Ectodermal cell (in vitro differentiated cells): ENCODE measurements at regions not wholly inside any gene's neighbourhood (a gene's known extent, or its start where the extent isn't known, plus 50 kb on each side); places are given as distances from the start of the nearest gene placed in this dataset.

Experiments used
- H3K27ac ChIP-seq: 2 replicates; pipeline ENCODE4 v1.7.0; 2013; ENCODE audit warnings: mild to moderate bottlenecking, low read depth, low read length; ENCODE audit not compliant: insufficient read depth, poor library complexity, severe bottlenecking
- H3K27me3 ChIP-seq: 2 replicates; pipeline ENCODE4 v1.7.0; 2013; ENCODE audit warnings: mild to moderate bottlenecking, low read length; ENCODE audit not compliant: insufficient read depth, control insufficient read depth, poor library complexity, severe bottlenecking
- H3K36me3 ChIP-seq: one replicate; pipeline ENCODE4 v1.7.0; 2013; ENCODE audit warnings: low read length; ENCODE audit not compliant: control insufficient read depth, insufficient read depth
- H3K4me1 ChIP-seq: one replicate; pipeline ENCODE4 v1.7.0; 2013; ENCODE audit warnings: low read length; ENCODE audit not compliant: control insufficient read depth, insufficient read depth
- H3K4me3 ChIP-seq: 2 replicates; pipeline ENCODE4 v1.7.0; 2013; ENCODE audit warnings: low read depth, low read length, control low read depth; ENCODE audit not compliant: insufficient read depth
- H3K9me3 ChIP-seq: 2 replicates; pipeline ENCODE4 v1.7.0; 2013; ENCODE audit warnings: mild to moderate bottlenecking, low read length, moderate library complexity; ENCODE audit not compliant: control insufficient read depth
- WGBS, 2 experiments: methylation state at CpG; one replicate each; pipeline ENCODE4 v1.1.7; 2013; ENCODE audit warnings: missing lambda C conversion rate in 2 of 2; 5-methylcytosine and 5-hydroxymethylcytosine counted together

- no peak overlapping the region for H3K4me3 ChIP-seq
- H3K4me1 ChIP-seq = no peaks in the 10 kb centered on the region
- no peaks in the 10 kb centered on the region for H3K9me3 ChIP-seq
- H3K27me3 ChIP-seq = no peaks in the 10 kb centered on the region
- no peaks in the 10 kb centered on the region for H3K36me3 ChIP-seq
- no peak overlapping the region for H3K27ac ChIP-seq
Measured at GRCh38 chr12:74415633-74416032, 122.0 kb upstream of the ATXN7L3B start.

DNA sequence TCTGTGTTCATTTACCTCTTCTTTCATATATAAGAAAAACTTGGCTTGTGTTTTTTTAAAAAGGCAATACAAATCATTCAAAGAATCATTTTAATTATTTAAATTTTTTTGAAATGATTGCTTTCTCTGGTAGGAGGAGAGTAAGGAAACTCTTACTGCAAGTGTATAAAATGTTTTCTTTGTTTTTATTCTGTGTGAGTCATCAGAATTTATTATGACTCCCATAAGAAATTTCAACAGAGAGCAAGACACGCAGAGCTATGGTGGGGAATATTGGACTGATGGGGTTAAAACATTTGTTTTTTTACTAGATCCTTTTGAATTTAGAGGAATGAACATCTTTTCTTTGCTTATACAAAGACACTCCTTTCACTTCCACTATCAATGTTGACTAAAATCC is 119.1 kb upstream of the ATXN7L3B start:
- no peaks in the 10 kb centered on the region for H3K4me1 ChIP-seq
- no peaks in the 10 kb centered on the region for H3K36me3 ChIP-seq
- H3K4me3 ChIP-seq = no peak overlapping the region
- no peaks in the 10 kb centered on the region for H3K27me3 ChIP-seq
- no peaks in the 10 kb centered on the region for H3K9me3 ChIP-seq
- H3K27ac ChIP-seq = no peak overlapping the region
- 100% methylated on average over 1 of the region's 1 CpG; no CpG with 5 or more reads in 1 of the 2 experiments for WGBS, 2 experiments

DNA sequence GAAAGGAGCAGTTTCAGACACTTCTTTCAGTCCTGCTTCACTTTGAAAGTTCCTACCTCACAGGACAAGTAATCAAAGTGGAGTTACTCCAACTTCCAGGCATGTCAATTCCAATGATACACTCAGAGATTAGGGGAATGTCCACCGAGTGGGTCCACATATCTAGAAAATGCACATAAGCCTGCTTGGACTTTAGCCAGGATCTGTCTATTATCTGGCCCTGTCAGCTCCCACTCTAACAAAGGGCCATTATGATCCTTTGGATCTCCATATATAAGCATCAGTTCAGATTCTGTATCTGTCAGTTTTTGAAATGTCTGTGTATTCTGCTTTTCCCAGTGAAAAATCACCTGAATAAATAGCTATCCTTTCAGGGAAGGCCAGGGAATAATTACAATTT is 112.9 kb upstream of the ATXN7L3B start:
- Histone ChIP-seq H3K4me1 (no peaks in the 10 kb centered on the region), H3K9me3 (no peaks in the 10 kb centered on the region), H3K4me3 (no peak overlapping the region), H3K27me3 (no peaks in the 10 kb centered on the region), H3K36me3 (no peaks in the 10 kb centered on the region), H3K27ac (no peak overlapping the region)
- WGBS, 2 experiments = 94 to 100% methylated on average over 1 of the region's 1 CpG

DNA sequence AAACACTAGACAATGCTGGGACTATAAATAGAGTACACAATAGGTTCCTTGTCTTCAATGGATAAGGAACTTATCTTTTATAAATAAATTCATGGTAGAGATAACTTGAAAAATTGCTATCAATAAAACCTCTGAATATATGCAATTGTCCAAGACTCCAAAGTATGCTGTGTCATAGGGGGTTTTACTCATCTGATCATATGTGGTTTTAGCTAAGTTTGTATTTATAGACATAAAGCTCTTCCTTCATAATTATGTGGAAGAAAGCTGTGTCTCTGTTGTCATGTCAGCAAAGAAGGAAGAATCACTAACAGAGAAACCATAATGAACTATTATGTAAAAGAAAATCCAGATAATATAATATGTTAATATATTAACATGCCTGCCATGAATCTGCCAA is 111.5 kb upstream of the ATXN7L3B start:
- H3K27me3 ChIP-seq = no peaks in the 10 kb centered on the region
- H3K9me3 ChIP-seq = no peaks in the 10 kb centered on the region
- no peak overlapping the region for H3K27ac ChIP-seq
- no peaks in the 10 kb centered on the region for H3K36me3 ChIP-seq
- H3K4me3 ChIP-seq = no peak overlapping the region
- no peaks in the 10 kb centered on the region for H3K4me1 ChIP-seq

DNA sequence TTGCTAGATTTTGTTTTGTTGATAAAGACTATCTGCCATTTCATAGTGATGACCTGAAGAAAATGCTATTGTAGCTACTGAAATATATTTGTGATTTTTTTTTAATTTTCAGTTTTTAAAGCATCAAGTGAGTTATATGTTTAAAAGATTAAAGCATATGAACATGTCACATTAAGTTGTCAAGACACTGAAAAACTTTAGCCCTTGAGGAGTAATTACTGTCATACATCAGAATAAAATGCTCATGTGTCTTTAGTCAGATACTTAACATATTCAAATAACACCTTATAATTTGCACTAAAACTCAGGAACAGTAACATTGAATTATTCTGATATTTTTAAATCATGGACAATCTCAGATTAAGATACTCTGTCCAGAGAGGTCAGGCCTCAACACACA is 108.1 kb upstream of the ATXN7L3B start:
- no peak overlapping the region for H3K27ac ChIP-seq
- H3K27me3 ChIP-seq = no peaks in the 10 kb centered on the region
- H3K36me3 ChIP-seq = no peaks in the 10 kb centered on the region
- no peak overlapping the region for H3K4me3 ChIP-seq
- H3K9me3 ChIP-seq = no peaks in the 10 kb centered on the region
- no peaks in the 10 kb centered on the region for H3K4me1 ChIP-seq

- H3K27ac ChIP-seq = no peak overlapping the region
- H3K4me3 ChIP-seq = no peak overlapping the region
- H3K27me3 ChIP-seq = no peaks in the 10 kb centered on the region
- H3K9me3 ChIP-seq = no peaks in the 10 kb centered on the region
- H3K4me1 ChIP-seq = no peaks in the 10 kb centered on the region
- 86 to 90% methylated on average over 1 of the region's 1 CpG for WGBS, 2 experiments
- no peaks in the 10 kb centered on the region for H3K36me3 ChIP-seq
Measured at GRCh38 chr12:74431801-74432200, 105.8 kb upstream of the ATXN7L3B start.

GRCh38 chr12:74440469-74440868 is 97.2 kb upstream of the ATXN7L3B start:
- no peaks in the 10 kb centered on the region for H3K36me3 ChIP-seq
- H3K4me3 ChIP-seq = no peak overlapping the region
- H3K27me3 ChIP-seq = no peaks in the 10 kb centered on the region

GRCh38 chr12:74441872-74442271 is 95.8 kb upstream of the ATXN7L3B start:
- Histone ChIP-seq H3K4me3 (no peak overlapping the region), H3K4me1 (peaks cover 3% of the 10 kb centered on the region), H3K27ac (no peak overlapping the region), H3K36me3 (no peaks in the 10 kb centered on the region), H3K27me3 (no peaks in the 10 kb centered on the region), H3K9me3 (no peaks in the 10 kb centered on the region)
- WGBS, 2 experiments = 35 to 39% methylated on average over 4 of the region's 4 CpGs

More at GRCh38 chr12:74440469-74440868, 97.2 kb upstream of the ATXN7L3B start:
- Histone ChIP-seq H3K4me1 (peaks cover 3% of the 10 kb centered on the region), H3K9me3 (no peaks in the 10 kb centered on the region), H3K27ac (no peak overlapping the region)

DNA sequence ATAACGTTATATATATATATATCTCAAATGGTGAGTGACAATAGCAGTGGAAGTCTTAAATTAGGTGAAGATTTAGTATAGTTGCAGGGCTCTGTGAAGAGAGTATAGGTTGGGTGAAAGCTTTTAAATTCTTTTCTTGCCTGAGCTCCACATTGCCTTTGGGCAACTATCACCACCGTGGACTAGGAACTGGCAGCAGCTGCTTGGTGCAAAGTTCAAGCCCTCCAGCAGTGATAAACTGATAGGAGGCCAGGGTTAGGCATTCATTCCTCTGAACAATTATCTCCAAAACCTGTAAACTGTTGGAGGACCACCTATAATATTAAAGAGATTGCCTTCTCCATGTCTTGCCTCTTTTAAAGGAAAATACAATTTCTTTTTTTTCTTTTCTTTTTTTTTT is 91.2 kb upstream of the ATXN7L3B start:
- peaks cover 3% of the 10 kb centered on the region for H3K4me1 ChIP-seq
- H3K27me3 ChIP-seq = no peaks in the 10 kb centered on the region
- no peak overlapping the region for H3K27ac ChIP-seq
- WGBS, 2 experiments = 90 to 94% methylated on average over 1 of the region's 2 CpGs
- no peaks in the 10 kb centered on the region for H3K9me3 ChIP-seq
- no peak overlapping the region for H3K4me3 ChIP-seq
- H3K36me3 ChIP-seq = no peaks in the 10 kb centered on the region

- Histone ChIP-seq H3K27me3 (no peaks in the 10 kb centered on the region), H3K4me1 (no peaks in the 10 kb centered on the region), H3K4me3 (no peak overlapping the region), H3K27ac (no peak overlapping the region), H3K36me3 (no peaks in the 10 kb centered on the region), H3K9me3 (no peaks in the 10 kb centered on the region)
- 88 to 94% methylated on average over 2 of the region's 2 CpGs for WGBS, 2 experiments
Measured at GRCh38 chr12:74449872-74450271, 87.8 kb upstream of the ATXN7L3B start.

GRCh38 chr12:74454109-74454508 is 83.5 kb upstream of the ATXN7L3B start:
- Histone ChIP-seq H3K27me3 (no peaks in the 10 kb centered on the region), H3K27ac (no peak overlapping the region), H3K36me3 (no peaks in the 10 kb centered on the region), H3K9me3 (no peaks in the 10 kb centered on the region), H3K4me1 (no peaks in the 10 kb centered on the region), H3K4me3 (no peak overlapping the region)
- WGBS, 2 experiments = 88 to 92% methylated on average over 1 of the region's 1 CpG
